AG08395 (cell line): ENCODE measurements at regions not wholly inside any gene's neighbourhood (a gene's known extent, or its start where the extent isn't known, plus 50 kb on each side); places are given as distances from the start of the nearest gene placed in this dataset.
"Not testable (repeated sequence)": the region's sequence is repeated elsewhere in the genome, so short reads cannot be mapped to it uniquely, and the experiment has no call there.

Experiments
- DNase-seq: peaks from one replicate; pipeline ENCODE4 v3.0.0; 2012; ENCODE audit warnings: mixed read lengths, low spot score

DNA sequence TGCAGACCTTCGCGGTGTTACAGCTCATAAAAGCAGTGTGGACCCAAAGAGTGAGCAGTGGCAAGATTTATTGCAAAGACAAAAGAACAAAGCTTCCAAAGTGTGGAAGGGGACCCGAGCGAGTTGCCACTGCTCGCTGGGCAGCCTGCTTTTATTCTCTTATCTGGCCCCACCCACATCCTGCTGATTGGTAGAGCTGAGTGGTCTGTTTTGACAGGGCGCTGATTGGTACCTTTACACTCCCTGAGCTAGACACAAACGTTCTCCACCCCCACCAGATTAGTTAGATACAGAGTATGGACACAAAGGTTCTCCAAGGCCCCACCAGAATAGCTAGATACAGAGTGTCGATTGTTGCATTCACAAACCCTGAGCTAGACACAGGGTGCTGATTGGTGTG, 156.2 kb upstream of the GIMD1 start:
- DNase-seq: not testable (repeated sequence)

DNA sequence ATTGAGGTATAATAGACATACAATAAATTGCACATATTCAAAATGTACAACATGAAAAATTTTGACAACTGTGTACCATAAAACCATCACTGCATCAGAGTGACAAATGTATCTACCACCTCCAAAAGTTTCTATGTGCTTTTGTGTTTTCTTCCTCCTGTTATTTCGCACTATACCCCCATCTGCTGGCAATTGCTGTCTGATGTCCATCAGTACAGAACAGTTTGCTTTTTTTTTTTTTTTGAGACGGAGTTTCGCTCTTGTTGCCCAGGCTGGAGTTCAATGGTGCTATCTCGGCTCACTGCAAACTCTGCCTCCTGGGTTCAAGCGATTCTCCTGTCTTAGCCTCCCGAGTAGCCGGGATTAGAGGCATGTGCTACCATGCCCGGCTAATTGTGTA, 154.3 kb upstream of the GIMD1 start:
- DNase-seq: peak; percentile 10

- DNase-seq: no peak
Observed at GRCh38 chr4:106512706-106513105, 144.1 kb upstream of the GIMD1 start.

DNA sequence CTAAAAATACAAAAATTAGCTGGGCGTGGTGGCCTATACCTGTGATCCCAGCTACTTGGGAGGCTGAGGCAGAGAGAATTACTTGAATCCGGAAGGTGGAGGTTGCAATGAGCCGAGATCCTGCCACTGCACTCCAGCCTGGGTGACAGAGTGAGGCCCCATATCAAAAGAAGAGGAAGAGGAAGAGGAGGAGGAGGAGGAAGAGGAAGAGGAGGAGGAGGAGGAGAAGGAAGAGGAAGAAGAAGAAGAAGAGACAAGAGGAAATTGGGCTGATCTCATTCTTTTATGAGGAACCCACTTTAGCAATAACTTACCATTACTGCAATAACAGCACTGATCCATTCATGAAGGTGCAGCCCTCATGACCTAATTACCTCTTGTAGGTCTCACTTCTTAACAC, 138.9 kb upstream of the GIMD1 start:
- DNase-seq: no peak

GRCh38 chr4:106503116-106504050, 134.8 kb upstream of the GIMD1 start:
- no peak for DNase-seq

GRCh38 chr4:106502106-106502699, 133.6 kb upstream of the GIMD1 start:
- DNase-seq: peak; percentile 10

- peak; percentile 9 for DNase-seq
Observed at GRCh38 chr4:106497271-106497670, 128.7 kb upstream of the GIMD1 start.

DNA sequence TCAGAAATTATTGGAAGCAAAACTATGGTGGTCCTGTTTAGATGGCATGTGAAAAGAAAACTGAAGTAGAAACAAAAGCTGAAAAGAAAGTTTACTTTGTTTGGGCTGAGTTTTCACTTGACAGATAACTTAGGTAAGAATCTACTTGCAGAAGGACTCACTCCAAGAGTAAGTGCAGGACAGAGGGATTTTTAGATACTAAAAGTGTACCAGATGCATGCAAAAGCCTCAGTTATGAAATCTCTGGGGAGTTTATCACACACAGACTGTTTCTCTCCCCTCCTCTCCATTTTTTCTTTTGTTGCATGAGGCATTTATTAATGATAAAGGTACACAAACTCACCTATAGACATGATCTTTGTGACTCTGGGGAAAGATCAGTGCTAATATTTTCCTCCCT, 127.5 kb upstream of the GIMD1 start:
- no peak for DNase-seq

DNA sequence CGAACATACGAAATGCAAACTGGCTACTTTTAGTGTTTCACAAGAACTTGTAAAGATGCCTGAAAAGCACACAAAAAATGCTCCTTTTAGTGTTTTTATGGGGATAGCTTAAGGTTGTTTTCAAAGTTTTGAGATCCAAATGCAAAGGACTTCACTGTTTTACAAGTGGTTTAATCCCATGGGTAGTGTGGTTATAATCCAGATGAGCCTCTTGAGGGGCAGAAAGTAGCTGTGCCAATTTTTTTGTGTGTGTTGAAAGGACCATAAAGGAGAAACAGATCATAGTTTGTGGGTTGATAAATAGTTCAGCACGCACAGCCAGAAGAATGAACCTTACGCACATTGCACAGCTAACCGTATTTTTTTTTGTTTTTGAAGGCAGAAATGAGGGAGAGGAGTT, 126.9 kb upstream of the GIMD1 start:
- peak; percentile 80 for DNase-seq

DNA sequence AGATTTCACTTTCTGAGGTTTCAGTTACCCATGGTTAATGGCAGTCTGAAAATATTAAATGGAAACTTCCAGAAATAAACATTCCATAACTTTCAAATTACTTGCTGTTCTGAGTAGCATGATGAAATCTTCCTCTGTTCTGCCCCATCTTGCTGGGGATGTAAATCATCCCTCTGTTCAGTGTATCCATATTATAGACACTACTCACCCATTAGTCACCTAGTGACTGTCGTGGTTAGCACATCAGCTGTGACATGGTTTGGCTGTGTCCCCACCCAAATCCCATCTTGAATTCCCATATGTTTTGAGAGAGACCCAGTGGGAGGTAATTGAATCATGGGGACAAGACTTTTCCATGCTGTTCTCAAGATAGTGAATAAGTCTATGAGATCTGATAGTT, 125.5 kb upstream of the GIMD1 start:
- peak; percentile 35 for DNase-seq

DNA sequence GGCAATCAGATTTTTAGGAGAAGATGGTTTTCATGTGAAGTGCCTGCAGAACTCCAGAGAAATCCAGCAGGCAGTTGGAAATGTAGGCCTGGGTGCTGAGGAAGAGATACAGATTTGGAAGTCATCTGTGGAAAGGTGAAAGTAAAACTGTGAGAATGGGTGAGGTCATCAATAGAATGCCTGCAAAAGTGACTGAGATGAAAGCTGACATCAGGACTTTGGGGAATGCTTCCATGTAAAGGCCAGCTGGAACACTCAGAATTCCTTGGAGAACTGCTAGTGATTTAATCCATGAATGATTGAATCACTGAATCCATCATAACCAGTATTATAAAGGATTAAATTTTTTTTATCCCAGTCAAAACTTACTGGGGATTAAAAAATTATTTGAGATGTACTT, 124.5 kb upstream of the GIMD1 start:
- no peak for DNase-seq

GRCh38 chr4:106486533-106486932, 118.0 kb upstream of the GIMD1 start:
- DNase-seq: no peak

- DNase-seq: no peak
Observed at GRCh38 chr4:106481801-106482200, 113.2 kb upstream of the GIMD1 start.

GRCh38 chr4:106478152-106478551, 109.6 kb upstream of the GIMD1 start:
- DNase-seq: no peak

GRCh38 chr4:106476741-106477140, 108.2 kb upstream of the GIMD1 start:
- DNase-seq: no peak

DNA sequence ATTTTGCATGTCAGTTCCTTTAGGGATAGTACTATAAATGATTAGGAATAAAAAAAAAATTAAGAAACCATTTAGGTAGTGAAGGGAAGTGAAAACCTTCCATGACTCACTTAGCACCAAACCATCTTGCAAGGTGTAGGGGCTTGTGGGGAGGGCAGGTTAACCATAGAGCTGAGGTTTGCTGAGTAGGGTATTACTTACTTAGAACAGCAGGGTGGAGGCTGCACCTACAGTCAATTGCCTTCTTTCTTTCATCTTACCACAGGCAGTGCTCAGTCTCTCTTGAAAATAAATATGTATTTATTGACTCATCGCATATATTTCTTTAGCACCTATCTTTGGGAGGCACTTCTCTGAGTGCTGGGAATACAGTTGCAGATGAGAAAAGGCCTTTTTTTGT, 104.9 kb upstream of the GIMD1 start:
- no peak for DNase-seq

- no peak for DNase-seq
Observed at GRCh38 chr4:106471151-106471550, 102.6 kb upstream of the GIMD1 start.

DNA sequence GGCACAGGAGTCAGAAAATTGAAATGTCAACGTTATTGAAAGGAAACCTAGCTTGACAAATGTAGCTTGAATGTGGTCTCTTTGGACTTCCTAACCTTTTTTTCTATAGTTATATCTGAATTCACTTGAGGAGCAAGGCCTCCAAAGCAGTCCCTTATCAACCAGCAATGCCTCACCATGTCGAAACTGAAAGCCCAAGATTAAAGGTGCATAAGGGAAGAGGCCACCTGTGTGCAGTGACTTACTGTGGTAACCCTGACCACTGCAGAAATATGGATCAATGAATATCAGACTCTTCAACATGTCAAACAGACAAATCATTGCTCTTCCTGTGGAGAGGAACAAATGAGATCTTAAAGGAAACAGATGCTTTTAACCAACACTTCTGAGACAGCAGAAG, 95.0 kb upstream of the GIMD1 start:
- no peak for DNase-seq

DNA sequence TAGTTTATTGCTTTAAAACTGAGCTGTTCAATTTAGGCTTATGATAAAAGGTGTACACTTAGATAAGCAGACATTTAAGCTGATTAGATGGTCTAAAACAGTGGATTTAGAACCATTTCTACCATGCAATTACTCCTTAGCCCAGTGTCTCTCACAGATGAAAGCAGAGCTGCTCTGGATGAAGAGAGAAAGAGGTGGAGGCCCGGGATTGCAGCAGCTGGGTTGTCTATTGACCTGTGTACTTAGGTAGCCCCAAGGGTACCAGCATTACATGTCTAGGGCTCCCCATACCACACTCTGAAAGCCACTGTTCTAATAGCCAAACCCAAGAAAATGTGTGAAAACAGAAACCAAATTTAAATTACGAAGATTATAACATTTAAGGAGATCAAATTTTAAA, 86.0 kb upstream of the GIMD1 start:
- no peak for DNase-seq

DNA sequence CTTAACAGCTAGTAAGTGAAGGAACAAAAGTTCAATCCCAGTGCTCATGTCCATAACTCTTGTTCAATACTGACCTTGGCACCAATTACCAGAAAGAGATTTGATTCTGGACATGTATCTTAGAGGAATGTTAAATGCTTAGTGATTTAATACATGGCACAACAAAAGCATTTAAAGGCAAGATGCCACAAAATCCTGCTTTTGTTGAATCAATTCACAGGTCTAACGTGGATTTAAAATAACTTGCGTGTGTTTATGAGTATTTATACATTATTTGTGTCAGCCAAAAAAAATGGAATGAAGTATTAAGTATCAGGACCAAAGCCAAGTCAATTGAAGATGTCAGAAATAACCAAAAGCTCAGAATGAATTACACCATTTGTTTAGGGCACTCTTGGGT, 85.4 kb upstream of the GIMD1 start:
- no peak for DNase-seq

- DNase-seq: no peak
Observed at GRCh38 chr4:106451091-106451490, 82.5 kb upstream of the GIMD1 start.

- DNase-seq: no peak
Observed at GRCh38 chr4:106450249-106450648, 81.7 kb upstream of the GIMD1 start.

DNA sequence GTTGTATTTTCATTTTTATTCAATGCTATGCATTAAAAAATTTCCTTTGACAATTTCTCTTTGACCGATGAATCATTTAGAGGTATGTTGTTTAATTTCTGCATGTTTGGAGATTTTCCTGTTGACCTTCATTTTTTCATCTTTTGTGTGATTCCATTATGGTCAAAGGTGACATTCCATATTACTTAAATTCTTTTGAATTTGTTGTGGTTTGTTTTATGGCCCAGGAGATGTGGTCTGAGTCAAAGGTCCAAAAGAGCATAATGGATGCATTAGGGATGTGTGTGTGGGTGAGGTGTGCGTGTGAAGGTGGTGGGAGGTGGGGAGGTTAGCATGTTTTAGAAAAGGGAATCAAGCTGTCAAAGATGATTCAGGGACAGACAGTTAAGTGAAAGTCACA, 76.0 kb upstream of the GIMD1 start:
- DNase-seq: no peak

DNA sequence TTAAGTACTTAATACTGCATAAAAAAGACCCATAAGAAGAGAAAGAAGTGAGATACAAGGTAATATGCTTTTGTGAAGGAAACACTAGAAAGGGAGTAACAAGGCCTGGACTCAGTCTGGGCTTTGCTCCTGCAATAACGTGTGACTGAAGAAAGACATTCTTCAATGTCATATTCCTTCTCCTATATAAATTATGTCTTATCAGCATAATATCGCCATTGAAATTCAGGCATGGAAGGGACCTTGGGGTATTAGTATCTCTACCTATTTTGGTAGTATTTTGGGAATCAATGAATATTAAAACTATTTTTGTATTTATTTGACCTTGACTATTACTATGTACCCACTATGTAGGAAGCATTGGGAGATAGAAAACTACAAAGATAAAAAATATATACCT, 62.2 kb upstream of the GIMD1 start:
- DNase-seq: no peak
